Erythroblast (primary cell): ENCODE measurements at regions not wholly inside any gene's neighbourhood (a gene's known extent, or its start where the extent isn't known, plus 50 kb on each side); places are given as distances from the start of the nearest gene placed in this dataset.

Source experiments
- DNase-seq, 2 experiments: peaks; one replicate each; lab custom pipeline; 2025; lab: John Stamatoyannopoulos, UW
- GATA1 ChIP-seq: IDR thresholded peaks from 2 replicates; pipeline ENCODE4 v1.6.1; 2011; ENCODE audit warnings: low read depth, mild to moderate bottlenecking, control low read depth, low read length, moderate library complexity
- POLR2A ChIP-seq: IDR thresholded peaks from 2 replicates; pipeline ENCODE4 v1.6.1; 2011; ENCODE audit warnings: mild to moderate bottlenecking, low read length

DNA sequence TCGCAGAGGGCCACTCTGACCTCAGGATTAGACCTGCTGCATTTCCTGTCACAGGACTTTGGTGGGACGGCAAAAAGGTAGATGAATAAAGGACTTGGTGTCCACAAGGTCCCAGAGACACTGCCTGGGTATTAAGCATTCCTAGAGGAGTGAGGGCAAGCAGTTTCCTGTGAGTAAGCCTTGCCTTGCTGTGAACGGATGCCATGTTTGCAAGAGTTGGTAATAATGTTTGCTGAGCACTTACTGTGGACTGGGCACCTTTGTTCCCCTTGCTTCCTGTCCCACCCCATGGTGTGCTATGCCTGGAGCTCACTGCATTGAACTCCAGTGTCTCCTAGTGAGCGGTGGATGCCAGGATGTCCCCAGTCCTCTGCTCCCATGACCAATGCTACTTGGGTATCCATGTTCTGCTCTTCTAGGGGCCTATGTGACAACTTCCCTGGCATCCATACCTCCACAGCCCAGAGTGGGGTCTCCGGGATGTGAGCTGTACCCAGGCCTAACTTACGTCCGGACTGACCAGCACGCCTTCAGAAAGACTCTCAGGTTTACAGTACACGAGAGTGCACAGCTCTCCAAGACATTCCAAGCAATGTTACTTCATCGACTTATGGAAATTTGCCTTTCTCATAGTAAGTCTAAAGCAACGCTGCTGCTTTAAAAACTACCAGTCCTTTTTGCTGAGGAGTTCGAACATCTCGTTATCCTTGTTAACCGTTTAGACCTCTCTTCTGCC, 95.5 kb upstream of the MSX1 start:
- no peak for TF ChIP-seq POLR2A
- no peak for TF ChIP-seq GATA1
- no peak for DNase-seq

- TF ChIP-seq GATA1, result no peak
- TF ChIP-seq POLR2A, result no peak
- no peak for DNase-seq
Measured at GRCh38 chr4:4762909-4763821, 96.3 kb upstream of the MSX1 start.

DNA sequence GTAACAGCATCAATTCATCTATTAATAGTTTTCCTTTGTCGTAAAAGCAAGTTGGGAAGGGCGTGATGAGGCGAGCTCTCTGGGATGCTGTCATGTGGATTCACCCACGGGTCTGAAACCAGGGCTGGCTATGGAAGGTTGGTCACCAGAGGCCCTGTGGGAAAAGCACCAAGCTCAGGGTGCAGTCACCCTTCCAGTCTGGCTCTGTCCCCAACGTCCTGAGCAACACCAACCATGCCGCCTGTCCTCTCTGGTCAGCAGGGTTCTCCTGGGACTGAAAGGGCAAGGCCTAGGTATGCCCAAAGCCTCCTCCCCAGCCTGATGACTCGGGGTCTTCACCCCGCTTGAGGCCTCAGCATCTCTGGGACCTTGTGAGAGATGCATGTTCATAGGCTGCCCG, 97.2 kb upstream of the MSX1 start:
- TF ChIP-seq GATA1 (no peak), POLR2A (no peak)

DNA sequence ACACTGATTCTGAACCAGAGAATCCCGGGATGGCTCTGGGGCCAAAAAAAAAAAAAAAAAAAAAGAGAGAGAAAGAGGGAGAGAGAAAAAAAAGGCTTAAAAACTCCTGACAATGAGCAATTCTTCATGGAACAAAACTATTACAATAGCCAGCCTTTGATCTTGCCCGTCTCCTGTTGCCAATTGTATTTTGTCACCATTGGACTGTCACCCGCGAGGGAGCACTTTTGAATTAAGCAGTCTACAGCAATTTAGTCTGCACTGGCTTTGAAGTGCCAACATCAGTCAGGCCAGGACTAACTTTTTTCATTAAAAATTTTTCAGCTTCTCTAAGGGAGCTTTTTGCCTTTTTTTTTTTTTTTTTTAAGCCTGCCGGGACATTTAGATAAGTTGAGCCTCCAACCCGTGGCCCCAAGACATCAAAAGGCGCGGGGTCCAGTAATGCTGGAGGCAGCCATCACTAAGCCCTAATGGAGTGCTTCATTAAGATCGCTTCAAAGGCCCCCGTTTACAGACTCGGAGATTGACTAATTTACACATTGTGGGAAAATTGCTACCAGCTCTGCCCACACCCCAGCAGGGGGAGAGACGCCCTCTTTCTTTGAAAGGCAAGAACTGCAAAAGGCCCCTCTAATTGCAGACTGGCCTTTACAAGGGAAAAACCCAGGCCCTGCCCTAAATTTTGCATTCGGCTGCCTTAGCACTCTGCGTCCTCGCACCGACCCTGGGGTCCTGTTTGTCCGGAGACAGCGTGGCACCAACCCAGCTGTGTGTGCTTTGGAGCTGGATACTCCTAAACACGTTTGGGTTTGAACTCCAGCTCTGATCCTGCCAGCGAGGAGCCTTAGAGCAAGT, 98.1 kb upstream of the MSX1 start:
- DNase-seq, result peak in 1 of 2 experiments; percentile 6
- TF ChIP-seq POLR2A (no peak), GATA1 (no peak)

More for the DNA sequence above, 97.2 kb upstream of the MSX1 start:
- no peak for DNase-seq

DNA sequence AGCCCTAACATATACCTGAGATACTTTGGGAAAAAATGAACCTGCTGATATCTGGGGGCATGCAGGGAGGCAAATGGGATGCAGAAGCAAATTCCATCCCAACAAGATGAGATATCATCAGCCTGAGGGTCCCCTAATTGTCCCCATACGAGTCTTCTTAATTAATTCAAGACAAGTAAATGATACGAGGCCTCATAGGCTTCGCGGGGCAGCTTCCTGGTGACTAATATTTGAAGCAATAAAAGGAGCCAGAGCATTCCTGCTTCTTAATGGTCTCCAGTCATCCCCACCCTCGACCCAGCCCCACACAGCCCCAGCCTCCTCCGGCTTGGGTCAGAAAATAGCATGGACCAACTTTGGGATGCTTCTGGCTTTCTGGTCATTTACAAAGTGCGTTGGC, 99.6 kb upstream of the MSX1 start:
- TF ChIP-seq POLR2A, result no peak
- TF ChIP-seq GATA1, result no peak
- no peak for DNase-seq

DNA sequence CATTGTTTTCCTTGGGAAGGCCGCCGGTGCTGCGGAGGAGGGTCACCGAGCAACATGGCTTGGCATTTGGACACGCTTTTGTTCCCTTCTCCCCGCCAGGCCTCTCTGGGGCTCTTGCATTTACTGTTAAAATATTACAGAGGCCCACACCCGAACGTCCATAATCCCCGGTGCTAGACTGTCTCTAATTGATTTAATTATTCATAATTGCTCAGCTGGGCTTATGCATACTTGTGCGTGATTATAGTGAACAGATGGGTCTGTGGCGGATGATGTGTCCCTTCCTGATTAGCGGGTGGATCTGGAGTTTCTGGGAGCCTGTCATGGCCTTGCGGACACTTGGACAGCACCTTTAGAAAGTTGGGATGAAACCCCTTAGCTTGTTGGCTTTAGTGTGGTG, 100.2 kb upstream of the MSX1 start:
- TF ChIP-seq POLR2A (no peak), GATA1 (no peak)
- DNase-seq, result no peak

GRCh38 chr4:4758681-4759080, 100.8 kb upstream of the MSX1 start:
- DNase-seq, result no peak
- TF ChIP-seq POLR2A (no peak), GATA1 (no peak)

DNA sequence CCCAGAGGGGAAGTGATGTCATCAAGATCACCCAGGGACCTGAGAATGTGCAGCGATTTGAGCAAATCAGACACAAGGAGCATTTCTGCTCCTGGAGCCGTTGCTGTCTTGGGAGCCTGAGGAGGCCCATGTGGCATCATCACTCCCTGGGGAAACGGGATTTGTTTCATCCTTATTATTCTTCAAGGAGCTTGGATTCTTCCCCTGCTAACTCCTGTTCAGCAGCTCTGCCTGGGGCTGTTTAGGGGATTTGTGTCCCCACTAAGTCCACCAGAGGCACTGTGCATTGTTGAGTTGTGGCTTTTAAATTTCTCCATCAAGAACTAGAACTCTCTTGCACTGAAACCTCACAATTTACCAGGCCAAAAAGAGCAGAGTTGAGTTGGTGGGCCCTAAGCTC, 104.2 kb upstream of the MSX1 start:
- TF ChIP-seq GATA1 (no peak), POLR2A (no peak)
- no peak for DNase-seq

DNA sequence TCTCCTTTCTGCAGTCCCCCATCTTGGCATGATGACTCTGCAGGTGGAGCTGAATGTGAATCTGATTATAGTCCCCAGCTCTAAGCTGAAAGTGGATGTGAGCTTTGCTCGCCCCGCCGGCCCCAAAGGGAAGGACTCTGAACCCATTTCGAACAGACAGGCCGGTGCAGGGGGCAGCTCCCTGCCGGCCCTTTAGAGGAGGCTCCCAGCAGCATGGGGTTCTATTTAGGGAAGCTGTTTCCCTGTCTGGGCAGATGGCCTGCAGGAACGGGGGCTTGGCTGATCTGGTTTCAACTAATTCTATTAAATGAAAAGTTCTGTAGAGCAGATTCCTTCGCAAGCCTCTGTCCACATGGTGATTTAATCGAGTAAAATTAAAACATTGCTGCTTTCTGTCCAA, 104.8 kb upstream of the MSX1 start:
- TF ChIP-seq GATA1, result no peak
- no peak for TF ChIP-seq POLR2A

DNA sequence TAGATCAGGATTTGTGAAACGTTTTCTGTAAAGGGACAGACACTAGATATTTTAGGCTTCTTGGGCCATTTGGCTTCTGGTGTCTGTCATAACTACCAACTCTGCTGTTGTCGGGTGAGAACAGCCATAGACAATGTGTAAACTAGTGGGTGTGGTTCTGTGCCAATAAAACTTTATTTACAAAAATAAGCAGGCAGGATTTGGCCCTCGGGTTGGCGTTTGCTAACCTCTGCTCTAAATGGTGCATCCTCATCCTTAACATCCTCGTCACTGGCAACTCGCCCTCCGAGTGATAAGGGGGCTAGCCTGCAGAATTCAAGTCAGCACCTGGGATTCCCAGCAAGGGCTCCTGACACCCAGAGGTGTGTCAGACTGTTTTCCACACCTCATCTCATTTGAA, 105.8 kb upstream of the MSX1 start:
- TF ChIP-seq POLR2A (no peak), GATA1 (no peak)
- DNase-seq, result no peak

More for the DNA sequence above, 104.8 kb upstream of the MSX1 start:
- DNase-seq, result no peak

GRCh38 chr4:4752576-4753401, 106.7 kb upstream of the MSX1 start:
- TF ChIP-seq POLR2A, result no peak
- no peak for TF ChIP-seq GATA1
- DNase-seq, result no peak

GRCh38 chr4:4752025-4752424, 107.4 kb upstream of the MSX1 start:
- no peak for TF ChIP-seq GATA1
- no peak for TF ChIP-seq POLR2A
- DNase-seq, result no peak
